WTC11 (cell line): ENCODE measurements at regions not wholly inside any gene's neighbourhood (a gene's known extent, or its start where the extent isn't known, plus 50 kb on each side); places are given as distances from the start of the nearest gene placed in this dataset.

Experiments
- ELF4 ChIP-seq: sonication (generic); formaldehyde crosslinking; IDR thresholded peaks from 2 replicates; pipeline ENCODE4 v1.8.1; 2022; ENCODE audit warnings: low read depth, mild to moderate bottlenecking, moderate library complexity, missing genetic modification reagents
- GABPB1 ChIP-seq: sonication (generic); formaldehyde crosslinking; IDR thresholded peaks from 2 replicates; pipeline ENCODE4 v1.8.1; 2023; ENCODE audit warnings: mild to moderate bottlenecking, missing genetic modification reagents
- HMGXB4 ChIP-seq: sonication (generic); formaldehyde crosslinking; IDR thresholded peaks from 2 replicates; pipeline ENCODE4 v1.8.1; 2023; ENCODE audit warnings: mild to moderate bottlenecking, moderate library complexity, missing genetic modification reagents
- PREB ChIP-seq: sonication (generic); formaldehyde crosslinking; IDR thresholded peaks from 2 replicates; pipeline ENCODE4 v1.8.1; 2022; ENCODE audit warnings: mild to moderate bottlenecking, missing genetic modification reagents, moderate library complexity, borderline replicate concordance
- TF ChIP-seq, protein P1 (sequence below): sonication (generic); formaldehyde crosslinking; IDR thresholded peaks from 2 replicates; pipeline ENCODE4 v1.8.1; 2023; ENCODE audit warnings: mild to moderate bottlenecking, missing genetic modification reagents, moderate library complexity
- TF ChIP-seq, protein P2 (sequence below): fragments of 200-600 bp; IDR thresholded peaks from 2 replicates; pipeline ENCODE4 v1.8.0; 2022; ENCODE audit warnings: antibody characterized with exemption

DNA sequence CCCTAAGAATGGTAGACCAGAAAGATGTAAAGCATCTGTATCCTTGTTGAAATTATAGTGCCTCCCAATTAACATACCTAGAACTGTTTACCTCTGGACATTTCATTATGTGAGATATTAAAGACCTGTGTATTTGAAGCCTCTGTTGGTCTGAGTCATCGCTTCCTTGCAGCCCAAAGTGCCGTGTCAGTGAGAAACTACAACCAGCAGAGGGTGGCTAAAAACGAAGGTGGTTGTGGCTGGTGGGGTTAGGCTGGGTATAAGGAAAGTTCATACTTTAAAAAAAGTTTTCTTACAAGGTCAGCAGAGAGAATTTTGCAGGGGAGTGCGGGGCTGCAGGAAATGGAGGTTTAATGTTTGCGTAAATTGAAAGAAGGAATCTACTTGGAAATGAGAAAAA lies 290.7 kb downstream of the TMEM114 start:
- no peak for TF ChIP-seq ELF4
- TF ChIP-seq, protein P1, sequence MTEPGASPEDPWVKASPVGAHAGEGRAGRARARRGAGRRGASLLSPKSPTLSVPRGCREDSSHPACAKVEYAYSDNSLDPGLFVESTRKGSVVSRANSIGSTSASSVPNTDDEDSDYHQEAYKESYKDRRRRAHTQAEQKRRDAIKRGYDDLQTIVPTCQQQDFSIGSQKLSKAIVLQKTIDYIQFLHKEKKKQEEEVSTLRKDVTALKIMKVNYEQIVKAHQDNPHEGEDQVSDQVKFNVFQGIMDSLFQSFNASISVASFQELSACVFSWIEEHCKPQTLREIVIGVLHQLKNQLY (CRISPR knock-in tag): no peak
- TF ChIP-seq, protein P2, sequence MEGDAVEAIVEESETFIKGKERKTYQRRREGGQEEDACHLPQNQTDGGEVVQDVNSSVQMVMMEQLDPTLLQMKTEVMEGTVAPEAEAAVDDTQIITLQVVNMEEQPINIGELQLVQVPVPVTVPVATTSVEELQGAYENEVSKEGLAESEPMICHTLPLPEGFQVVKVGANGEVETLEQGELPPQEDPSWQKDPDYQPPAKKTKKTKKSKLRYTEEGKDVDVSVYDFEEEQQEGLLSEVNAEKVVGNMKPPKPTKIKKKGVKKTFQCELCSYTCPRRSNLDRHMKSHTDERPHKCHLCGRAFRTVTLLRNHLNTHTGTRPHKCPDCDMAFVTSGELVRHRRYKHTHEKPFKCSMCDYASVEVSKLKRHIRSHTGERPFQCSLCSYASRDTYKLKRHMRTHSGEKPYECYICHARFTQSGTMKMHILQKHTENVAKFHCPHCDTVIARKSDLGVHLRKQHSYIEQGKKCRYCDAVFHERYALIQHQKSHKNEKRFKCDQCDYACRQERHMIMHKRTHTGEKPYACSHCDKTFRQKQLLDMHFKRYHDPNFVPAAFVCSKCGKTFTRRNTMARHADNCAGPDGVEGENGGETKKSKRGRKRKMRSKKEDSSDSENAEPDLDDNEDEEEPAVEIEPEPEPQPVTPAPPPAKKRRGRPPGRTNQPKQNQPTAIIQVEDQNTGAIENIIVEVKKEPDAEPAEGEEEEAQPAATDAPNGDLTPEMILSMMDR: no peak
- no peak for TF ChIP-seq PREB (CRISPR knock-in tag)
- TF ChIP-seq GABPB1 (CRISPR knock-in tag): no peak
- TF ChIP-seq HMGXB4 (CRISPR knock-in tag): no peak
